ENCODE measurements at regions not wholly inside any gene's neighbourhood (a gene's known extent, or its start where the extent isn't known, plus 50 kb on each side); places are given as distances from the start of the nearest gene placed in this dataset.
"Not testable (repeated sequence)": the region's sequence is repeated elsewhere in the genome, so short reads cannot be mapped to it uniquely, and the experiment has no call there.

DNA sequence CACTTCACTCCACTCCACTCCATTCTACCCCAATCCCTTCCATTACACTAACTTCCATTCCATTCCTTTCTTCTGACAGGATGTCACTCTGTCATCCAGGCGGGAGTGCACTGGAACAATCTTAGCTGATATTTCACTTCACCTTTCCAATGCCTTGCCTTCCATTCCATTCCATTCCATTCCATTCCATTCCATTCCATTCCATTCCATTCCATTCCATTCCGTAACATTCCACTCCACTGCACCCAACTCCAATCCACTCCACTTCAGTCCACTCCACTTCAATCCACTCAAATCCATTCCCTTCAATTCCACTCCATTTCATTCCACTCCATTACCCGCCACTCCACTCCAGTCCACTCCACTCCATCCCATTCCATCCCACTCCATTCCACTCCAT is 1099.4 kb downstream of the TSPY10 start:
- Mint-ChIP-seq H3K4me3 (no peak overlapping the region), H3K9me3 (peaks cover 4% of the 10 kb centered on the region), H3K4me1 (no peaks in the 10 kb centered on the region), H3K27ac (no peak overlapping the region), H3K36me3 (ENCODE audit: low read depth) (no peaks in the 10 kb centered on the region), H3K27me3 (no peaks in the 10 kb centered on the region)
- DNase-seq: no peak
- intact Hi-C loops (cut with micrococcal nuclease): no loop called here
- TF ChIP-seq, protein P1, sequence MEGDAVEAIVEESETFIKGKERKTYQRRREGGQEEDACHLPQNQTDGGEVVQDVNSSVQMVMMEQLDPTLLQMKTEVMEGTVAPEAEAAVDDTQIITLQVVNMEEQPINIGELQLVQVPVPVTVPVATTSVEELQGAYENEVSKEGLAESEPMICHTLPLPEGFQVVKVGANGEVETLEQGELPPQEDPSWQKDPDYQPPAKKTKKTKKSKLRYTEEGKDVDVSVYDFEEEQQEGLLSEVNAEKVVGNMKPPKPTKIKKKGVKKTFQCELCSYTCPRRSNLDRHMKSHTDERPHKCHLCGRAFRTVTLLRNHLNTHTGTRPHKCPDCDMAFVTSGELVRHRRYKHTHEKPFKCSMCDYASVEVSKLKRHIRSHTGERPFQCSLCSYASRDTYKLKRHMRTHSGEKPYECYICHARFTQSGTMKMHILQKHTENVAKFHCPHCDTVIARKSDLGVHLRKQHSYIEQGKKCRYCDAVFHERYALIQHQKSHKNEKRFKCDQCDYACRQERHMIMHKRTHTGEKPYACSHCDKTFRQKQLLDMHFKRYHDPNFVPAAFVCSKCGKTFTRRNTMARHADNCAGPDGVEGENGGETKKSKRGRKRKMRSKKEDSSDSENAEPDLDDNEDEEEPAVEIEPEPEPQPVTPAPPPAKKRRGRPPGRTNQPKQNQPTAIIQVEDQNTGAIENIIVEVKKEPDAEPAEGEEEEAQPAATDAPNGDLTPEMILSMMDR (IDR thresholded peaks at IDR 0.05): no peak
- no peak for ATAC-seq (ENCODE audit: low read depth)
- ChIA-PET POLR2A (no interaction called here), CTCF (no interaction called here)

DNA sequence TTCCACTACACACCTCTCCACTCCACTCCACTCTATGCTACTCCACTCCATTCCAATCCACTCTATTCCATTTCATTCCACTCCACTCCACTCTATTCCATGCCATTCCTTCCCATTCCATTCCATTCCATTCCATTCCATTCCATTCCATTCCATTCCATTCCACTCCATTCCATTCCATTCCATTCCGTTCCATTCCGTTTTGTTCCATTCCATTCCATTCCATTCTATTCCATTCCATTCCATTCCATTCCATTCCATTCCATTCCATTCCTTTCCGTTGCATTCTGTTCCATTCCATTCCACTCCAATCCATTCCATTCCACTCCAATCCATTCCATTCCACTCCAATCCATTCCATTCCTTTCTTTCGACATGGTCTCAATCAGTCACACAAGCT is 1121.1 kb downstream of the TSPY10 start:
- H3K27me3 Mint-ChIP-seq, POLR2A ChIA-PET, CTCF ChIA-PET: not testable (repeated sequence)

DNA sequence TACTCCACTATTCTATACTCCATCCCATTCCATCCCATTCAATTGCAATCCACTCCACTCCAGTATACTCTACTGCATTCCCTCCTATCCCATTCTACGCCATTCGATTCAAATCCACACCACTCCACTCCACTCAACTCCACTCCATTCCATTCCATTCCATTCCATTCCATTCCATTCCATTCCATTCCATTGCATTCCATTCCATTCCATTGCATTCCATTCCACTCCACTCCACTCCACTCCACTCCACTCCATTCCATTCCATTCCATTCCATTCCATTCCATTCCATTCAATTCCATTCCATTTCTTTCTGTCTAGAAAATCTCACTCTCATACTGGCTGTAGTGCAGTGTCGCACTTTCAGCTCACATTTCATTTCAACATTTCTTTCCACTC is 1129.4 kb downstream of the TSPY10 start:
- CTCF ChIA-PET, H3K27ac Mint-ChIP-seq: not testable (repeated sequence)
- H3K9me3 Mint-ChIP-seq: peaks cover 53% of the 10 kb centered on the region

More for the DNA sequence above, 1121.1 kb downstream of the TSPY10 start:
- DNase-seq; H3K4me3 Mint-ChIP-seq; intact Hi-C loops (cut with micrococcal nuclease); H3K27ac Mint-ChIP-seq; H3K36me3 Mint-ChIP-seq (ENCODE audit: low read depth); ATAC-seq (ENCODE audit: low read depth); H3K4me1 Mint-ChIP-seq: not testable (repeated sequence)
- peaks cover 18% of the 10 kb centered on the region for H3K9me3 Mint-ChIP-seq

DNA sequence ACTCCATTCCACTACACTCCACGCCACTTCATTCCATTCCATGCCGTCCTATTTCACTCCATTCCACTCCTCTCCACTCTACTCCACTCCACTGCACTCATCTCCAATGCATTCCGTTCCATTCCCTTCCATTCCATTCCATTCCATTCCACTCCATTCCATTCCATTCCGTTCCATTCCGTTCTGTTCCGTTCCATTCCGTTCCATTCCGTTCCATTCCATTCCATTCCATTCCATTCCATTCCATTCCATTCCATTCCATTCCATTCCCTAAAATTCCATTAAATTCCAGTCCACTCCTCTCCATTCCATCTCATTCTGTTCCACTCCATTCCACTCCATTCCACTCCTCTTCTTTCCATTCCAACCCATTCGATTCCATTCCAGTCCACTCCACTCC is 1139.1 kb downstream of the TSPY10 start:
- Mint-ChIP-seq H3K27ac (no peak overlapping the region), H3K27me3 (no peaks in the 10 kb centered on the region), H3K4me1 (no peaks in the 10 kb centered on the region), H3K4me3 (no peak overlapping the region), H3K36me3 (ENCODE audit: low read depth) (no peaks in the 10 kb centered on the region), H3K9me3 (peaks cover 37% of the 10 kb centered on the region)
- TF ChIP-seq, protein P1 (IDR thresholded peaks at IDR 0.05): no peak
- no peak for DNase-seq
- POLR2A ChIA-PET: no interaction called here
- ATAC-seq (ENCODE audit: low read depth): no peak
- CTCF ChIA-PET: no interaction called here
- intact Hi-C loops (cut with micrococcal nuclease): no loop called here

More for the DNA sequence above, 1129.4 kb downstream of the TSPY10 start:
- H3K36me3 Mint-ChIP-seq (ENCODE audit: low read depth); DNase-seq; intact Hi-C loops (cut with micrococcal nuclease); H3K4me1 Mint-ChIP-seq; H3K27me3 Mint-ChIP-seq; H3K4me3 Mint-ChIP-seq; POLR2A ChIA-PET; ATAC-seq (ENCODE audit: low read depth): not testable (repeated sequence)

DNA sequence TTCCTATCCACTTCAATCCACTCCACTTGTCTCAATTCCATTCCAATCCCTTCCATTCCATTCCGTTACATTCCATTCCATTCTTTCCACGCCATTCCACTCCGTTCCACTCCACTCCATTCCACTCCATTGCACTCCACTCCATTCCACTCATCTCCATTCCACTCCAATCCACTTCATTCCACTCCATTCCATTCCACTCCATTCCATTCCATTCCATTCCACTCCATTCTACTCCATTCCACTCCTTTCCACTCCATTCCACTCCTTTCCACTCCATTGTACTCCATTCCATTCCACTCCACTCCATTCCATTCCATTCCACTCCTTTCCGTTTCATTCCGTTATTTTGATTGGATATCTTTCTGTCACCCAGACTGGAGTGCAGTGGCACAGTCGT is 1158.7 kb downstream of the TSPY10 start:
- Mint-ChIP-seq H3K9me3 (peaks cover 54% of the 10 kb centered on the region), H3K36me3 (ENCODE audit: low read depth) (no peaks in the 10 kb centered on the region), H3K4me1 (no peaks in the 10 kb centered on the region), H3K4me3 (no peak overlapping the region), H3K27me3 (no peaks in the 10 kb centered on the region), H3K27ac (no peak overlapping the region)
- intact Hi-C loops (cut with micrococcal nuclease): no loop called here
- TF ChIP-seq, protein P1 (IDR thresholded peaks at IDR 0.05): no peak
- ChIA-PET CTCF (no interaction called here), POLR2A (no interaction called here)
- no peak for DNase-seq
- no peak for ATAC-seq (ENCODE audit: low read depth)

All from activated B cell treated with CpG ODN at 0.5 μM for 24 hours (primary cell).